ENCODE measurements at regions not wholly inside any gene's neighbourhood (a gene's known extent, or its start where the extent isn't known, plus 50 kb on each side); places are given as distances from the start of the nearest gene placed in this dataset.

GRCh38 chr13:69585656-69586055 lies 522.0 kb upstream of the ATXN8OS start:
- no peak for DNase-seq
- in situ Hi-C loops (cut with MboI) = no loop called here
- Histone ChIP-seq H3F3A (ENCODE audit: insufficient read depth) (no peaks in the 10 kb centered on the region), H3K36me3 (ENCODE audit: low read depth) (no peaks in the 10 kb centered on the region), H3K4me1 (ENCODE audit: insufficient read depth) (no peaks in the 10 kb centered on the region), H3K9me2 (ENCODE audit: insufficient read depth) (no peaks in the 10 kb centered on the region), H3K9me3 (ENCODE audit: low read depth) (no peaks in the 10 kb centered on the region), H4K20me1 (ENCODE audit: insufficient read depth) (no peaks in the 10 kb centered on the region), H3K27me3 (replicated peaks; ENCODE audit: insufficient read depth) (no peaks in the 10 kb centered on the region), H3K79me2 (ENCODE audit: insufficient read depth) (no peaks in the 10 kb centered on the region), H3K27ac (no peak overlapping the region), H3K4me3 (no peak overlapping the region), H3K9ac (no peak overlapping the region), H3K4me2 (ENCODE audit: unreplicated experiment) (no peak overlapping the region), H2AFZ (no peak overlapping the region)
- no peak for TF ChIP-seq EZH2 (IDR thresholded peaks at IDR 0.05; ENCODE audit: insufficient read depth, poor library complexity, severe bottlenecking)
- no peak for TF ChIP-seq EZH2phosphoT487 (IDR thresholded peaks at IDR 0.05; ENCODE audit: insufficient read depth, low read depth)
- 3 to 7% methylated on average over 1 of the region's 1 CpG for WGBS, 2 experiments (ENCODE audit: low coverage in 1 of 2, low lambda C conversion rate in 2 of 2, missing lambda C conversion rate in 2 of 2)

GRCh38 chr13:69580255-69580654 lies 527.4 kb upstream of the ATXN8OS start:
- in situ Hi-C loops (cut with MboI) = no loop called here
- TF ChIP-seq EZH2 (IDR thresholded peaks at IDR 0.05; ENCODE audit: insufficient read depth, poor library complexity, severe bottlenecking) = no peak
- no peak for TF ChIP-seq EZH2phosphoT487 (IDR thresholded peaks at IDR 0.05; ENCODE audit: insufficient read depth, low read depth)

GRCh38 chr13:69579351-69579750 lies 528.3 kb upstream of the ATXN8OS start:
- no peaks in the 10 kb centered on the region for H3K36me3 ChIP-seq (ENCODE audit: low read depth)
- H3K4me1 ChIP-seq (ENCODE audit: insufficient read depth) = no peaks in the 10 kb centered on the region

More at GRCh38 chr13:69580255-69580654, 527.4 kb upstream of the ATXN8OS start:
- H3K27me3 ChIP-seq (replicated peaks; ENCODE audit: insufficient read depth) = no peaks in the 10 kb centered on the region
- H3K9me3 ChIP-seq (ENCODE audit: low read depth) = no peaks in the 10 kb centered on the region
- no peak overlapping the region for H3K4me3 ChIP-seq
- no peak overlapping the region for H2AFZ ChIP-seq
- no peak overlapping the region for H3K9ac ChIP-seq
- H3K4me2 ChIP-seq (ENCODE audit: unreplicated experiment) = no peak overlapping the region
- no peak for DNase-seq
- H3K4me1 ChIP-seq (ENCODE audit: insufficient read depth) = no peaks in the 10 kb centered on the region
- 22 to 30% methylated on average over 3 of the region's 3 CpGs for WGBS, 2 experiments (ENCODE audit: low coverage in 1 of 2, low lambda C conversion rate in 2 of 2, missing lambda C conversion rate in 2 of 2)
- no peaks in the 10 kb centered on the region for H3F3A ChIP-seq (ENCODE audit: insufficient read depth)
- H3K9me2 ChIP-seq (ENCODE audit: insufficient read depth) = no peaks in the 10 kb centered on the region
- no peaks in the 10 kb centered on the region for H4K20me1 ChIP-seq (ENCODE audit: insufficient read depth)
- no peak overlapping the region for H3K27ac ChIP-seq
- no peaks in the 10 kb centered on the region for H3K79me2 ChIP-seq (ENCODE audit: insufficient read depth)
- H3K36me3 ChIP-seq (ENCODE audit: low read depth) = no peaks in the 10 kb centered on the region

GRCh38 chr13:69571606-69572323 lies 535.9 kb upstream of the ATXN8OS start:
- Histone ChIP-seq H3K9me3 (ENCODE audit: low read depth) (no peaks in the 10 kb centered on the region), H3K4me2 (ENCODE audit: unreplicated experiment) (no peak overlapping the region), H3K36me3 (ENCODE audit: low read depth) (no peaks in the 10 kb centered on the region), H3K27me3 (replicated peaks; ENCODE audit: insufficient read depth) (no peaks in the 10 kb centered on the region), H3K4me3 (no peak overlapping the region), H3F3A (ENCODE audit: insufficient read depth) (no peaks in the 10 kb centered on the region), H4K20me1 (ENCODE audit: insufficient read depth) (no peaks in the 10 kb centered on the region), H3K4me1 (ENCODE audit: insufficient read depth) (no peaks in the 10 kb centered on the region), H3K9me2 (ENCODE audit: insufficient read depth) (no peaks in the 10 kb centered on the region), H3K27ac (no peak overlapping the region), H3K9ac (no peak overlapping the region), H3K79me2 (ENCODE audit: insufficient read depth) (no peaks in the 10 kb centered on the region), H2AFZ (no peak overlapping the region)
- in situ Hi-C loops (cut with MboI) = no loop called here
- 0% methylated on average over 1 of the region's 1 CpG for WGBS, 2 experiments (ENCODE audit: low coverage in 1 of 2, low lambda C conversion rate in 2 of 2, missing lambda C conversion rate in 2 of 2)
- DNase-seq = no peak
- TF ChIP-seq EZH2 (IDR thresholded peaks at IDR 0.05; ENCODE audit: insufficient read depth, poor library complexity, severe bottlenecking) (no peak), EZH2phosphoT487 (IDR thresholded peaks at IDR 0.05; ENCODE audit: insufficient read depth, low read depth) (no peak)

More at GRCh38 chr13:69579351-69579750, 528.3 kb upstream of the ATXN8OS start:
- Histone ChIP-seq H3K4me2 (ENCODE audit: unreplicated experiment) (no peak overlapping the region), H3K9me2 (ENCODE audit: insufficient read depth) (no peaks in the 10 kb centered on the region), H4K20me1 (ENCODE audit: insufficient read depth) (no peaks in the 10 kb centered on the region), H3K27ac (no peak overlapping the region), H3K9me3 (ENCODE audit: low read depth) (no peaks in the 10 kb centered on the region), H3K79me2 (ENCODE audit: insufficient read depth) (no peaks in the 10 kb centered on the region), H3F3A (ENCODE audit: insufficient read depth) (no peaks in the 10 kb centered on the region), H3K27me3 (replicated peaks; ENCODE audit: insufficient read depth) (no peaks in the 10 kb centered on the region), H3K9ac (no peak overlapping the region), H2AFZ (no peak overlapping the region), H3K4me3 (no peak overlapping the region)
- in situ Hi-C loops (cut with MboI) = no loop called here
- TF ChIP-seq EZH2 (IDR thresholded peaks at IDR 0.05; ENCODE audit: insufficient read depth, poor library complexity, severe bottlenecking) (no peak), EZH2phosphoT487 (IDR thresholded peaks at IDR 0.05; ENCODE audit: insufficient read depth, low read depth) (no peak)
- DNase-seq = no peak

Data from GM23248 (cell line).